CD14-positive monocyte (primary cell): ENCODE measurements at regions not wholly inside any gene's neighbourhood (a gene's known extent, or its start where the extent isn't known, plus 50 kb on each side); places are given as distances from the start of the nearest gene placed in this dataset.

Source experiments
- DNase-seq, 3 donors: peaks; one replicate each; pipeline ENCODE4 v3.0.0-alpha.2; 2011 to 2022
- H2AFZ ChIP-seq: 2 replicates; pipeline ENCODE4 v1.6.0; 2012; ENCODE audit warnings: mild to moderate bottlenecking, low read depth, low read length, inconsistent platforms; ENCODE audit not compliant: insufficient read depth, poor library complexity, severe bottlenecking
- H3K27ac ChIP-seq, 2 donors: 1 replicate in 1 of 2; 2 replicates in 1 of 2; pipeline ENCODE4 v1.5.1; 2012 to 2013; ENCODE audit warnings: low read length in 2 of 2, control low read depth in 1 of 2, inconsistent platforms in 1 of 2, low read depth in 1 of 2, mild to moderate bottlenecking in 1 of 2
- H3K27me3 ChIP-seq, 2 donors: one replicate each; pipeline versions ENCODE4 v1.6.0 to v1.6.1; 2011 to 2013; ENCODE audit warnings: low read length in 2 of 2; ENCODE audit not compliant: control insufficient read depth in 2 of 2, insufficient read depth in 2 of 2
- H3K36me3 ChIP-seq, 2 donors: replicated peaks in 1 of 2; 1 replicate in 1 of 2; 2 replicates in 1 of 2; pipeline versions ENCODE4 v1.5.1 to v1.6.1; 2012 to 2013; ENCODE audit warnings: low read length in 2 of 2, control low read depth in 1 of 2, inconsistent platforms in 1 of 2, mild to moderate bottlenecking in 1 of 2; ENCODE audit not compliant: insufficient read depth in 2 of 2, control insufficient read depth in 1 of 2
- H3K4me1 ChIP-seq, 2 donors: 1 replicate in 1 of 2; 2 replicates in 1 of 2; pipeline versions ENCODE4 v1.5.1 to v1.6.1; 2012 to 2013; ENCODE audit warnings: low read length in 2 of 2, control low read depth in 1 of 2, inconsistent platforms in 1 of 2, mild to moderate bottlenecking in 1 of 2, moderate library complexity in 1 of 2; ENCODE audit not compliant: insufficient read depth in 2 of 2, control insufficient read depth in 1 of 2
- H3K4me2 ChIP-seq: replicated peaks from 2 replicates; pipeline ENCODE3; 2012; ENCODE audit warnings: low read length, moderate library complexity, mild to moderate bottlenecking; ENCODE audit not compliant: poor library complexity, severe bottlenecking; ENCODE audit errors: extremely low read depth
- H3K4me3 ChIP-seq, 3 experiments: fragments of 200-600 bp in 1 of 3; sonication (generic) in 1 of 3; replicated peaks in 1 of 3; 1 replicate in 2 of 3; 2 replicates in 1 of 3; pipeline ENCODE4 v1.5.1; 2011 to 2013; ENCODE audit warnings: low read length in 3 of 3, mild to moderate bottlenecking in 3 of 3, control low read depth in 2 of 3, low read depth in 2 of 3, inconsistent platforms in 1 of 3, moderate library complexity in 1 of 3
- H3K79me2 ChIP-seq: 2 replicates; pipeline ENCODE4 v1.6.0; 2012; ENCODE audit warnings: mild to moderate bottlenecking, control low read depth, inconsistent platforms, low read length, moderate library complexity; ENCODE audit not compliant: insufficient read depth
- H3K9ac ChIP-seq: 2 replicates; pipeline ENCODE4 v1.6.0; 2017; ENCODE audit warnings: low read length, mild to moderate bottlenecking; ENCODE audit not compliant: insufficient read depth, poor library complexity, severe bottlenecking
- H3K9me3 ChIP-seq, 2 donors: replicated peaks in 1 of 2; 1 replicate in 1 of 2; 2 replicates in 1 of 2; pipeline versions ENCODE4 v1.5.1 to v1.6.1; 2012 to 2013; ENCODE audit warnings: low read length in 2 of 2, control low read depth in 1 of 2; ENCODE audit not compliant: control insufficient read depth in 1 of 2, insufficient read depth in 1 of 2
- H4K20me1 ChIP-seq: 2 replicates; pipeline ENCODE4 v1.6.0; 2012; ENCODE audit warnings: mild to moderate bottlenecking, low read length, control low read depth, moderate library complexity; ENCODE audit not compliant: insufficient read depth
- H3K27ac Mint-ChIP-seq, 7 donors: one replicate each; pipeline ENCODE4 v1.8.0; 2020; ENCODE audit warnings: mild to moderate bottlenecking in 7 of 7, mixed read lengths in 7 of 7, moderate library complexity in 6 of 7, inconsistent platforms in 2 of 7
- H3K27me3 Mint-ChIP-seq, 3 donors: one replicate each; pipeline ENCODE4 v1.8.0; 2021 to 2022; ENCODE audit warnings: low read depth in 3 of 3, mild to moderate bottlenecking in 3 of 3, mixed read lengths in 3 of 3, moderate library complexity in 3 of 3, inconsistent platforms in 1 of 3
- H3K36me3 Mint-ChIP-seq, 2 donors: one replicate each; pipeline ENCODE4 v1.8.0; 2020; ENCODE audit warnings: mixed read lengths in 2 of 2, inconsistent platforms in 1 of 2, mild to moderate bottlenecking in 1 of 2
- H3K4me1 Mint-ChIP-seq: one replicate; pipeline ENCODE4 v1.8.0; 2020; ENCODE audit warnings: mild to moderate bottlenecking, mixed read lengths
- H3K4me3 Mint-ChIP-seq, 2 donors: one replicate each; pipeline ENCODE4 v1.8.0; 2020; ENCODE audit warnings: mild to moderate bottlenecking in 2 of 2, mixed read lengths in 2 of 2, moderate library complexity in 1 of 2
- H3K9me3 Mint-ChIP-seq, 7 donors: one replicate each; pipeline ENCODE4 v1.8.0; 2020 to 2022; ENCODE audit warnings: mixed read lengths in 7 of 7, mild to moderate bottlenecking in 6 of 7, moderate library complexity in 6 of 7, inconsistent platforms in 2 of 7
- CTCF ChIP-seq: fragments of 200-600 bp; IDR thresholded peaks from one replicate; pipeline ENCODE4 v1.8.0; 2022; ENCODE audit warnings: antibody characterized with exemption, mild to moderate bottlenecking
- WGBS: methylation state at CpG from one replicate; pipeline ENCODE4 v1.1.5; 2013; ENCODE audit warnings: missing lambda C conversion rate; ENCODE audit not compliant: insufficient coverage; 5-methylcytosine and 5-hydroxymethylcytosine counted together
- intact Hi-C, 2 donors: fragments of 100-400 bp; cut with micrococcal nuclease; formaldehyde crosslinking; loops; one replicate each; pipeline versions ENCODE4 v1.15.0 to v1.15.1; 2023

GRCh38 chr17:79366988-79367571 lies 243.8 kb downstream of the RBFOX3 start:
- H2AFZ ChIP-seq: no peak overlapping the region
- DNase-seq: no peak
- H3K79me2 ChIP-seq: no peaks in the 10 kb centered on the region
- no peak for TF ChIP-seq CTCF
- no peaks in the 10 kb centered on the region for H4K20me1 ChIP-seq
- H3K4me3 ChIP-seq: no peak overlapping the region
- H3K9me3 ChIP-seq: no peaks in the 10 kb centered on the region
- no peaks in the 10 kb centered on the region for H3K27me3 ChIP-seq
- no peaks in the 10 kb centered on the region for H3K4me1 Mint-ChIP-seq
- H3K27me3 Mint-ChIP-seq: peaks cover 7 to 15% (median 13%) of the 10 kb centered on the region in 3 donors
- 76% methylated on average over 11 of the region's 12 CpGs for WGBS
- H3K36me3 ChIP-seq: no peaks in the 10 kb centered on the region
- H3K4me3 Mint-ChIP-seq: no peak overlapping the region
- intact Hi-C loops: no loop called here
- H3K9me3 Mint-ChIP-seq: no peaks in the 10 kb centered on the region
- H3K4me2 ChIP-seq: no peak overlapping the region
- no peak overlapping the region for H3K27ac ChIP-seq
- no peak overlapping the region for H3K27ac Mint-ChIP-seq
- no peak overlapping the region for H3K9ac ChIP-seq
- no peaks in the 10 kb centered on the region for H3K36me3 Mint-ChIP-seq
- H3K4me1 ChIP-seq: no peaks in the 10 kb centered on the region

- Histone ChIP-seq H2AFZ (no peak overlapping the region), H4K20me1 (no peaks in the 10 kb centered on the region), H3K79me2 (no peaks in the 10 kb centered on the region), H3K4me3 (no peak overlapping the region), H3K9me3 (no peaks in the 10 kb centered on the region), H3K4me2 (no peak overlapping the region), H3K27ac (no peak overlapping the region), H3K9ac (no peak overlapping the region), H3K36me3 (no peaks in the 10 kb centered on the region), H3K27me3 (no peaks in the 10 kb centered on the region), H3K4me1 (no peaks in the 10 kb centered on the region)
- Mint-ChIP-seq H3K9me3 (no peaks in the 10 kb centered on the region), H3K27ac (no peak overlapping the region), H3K4me1 (no peaks in the 10 kb centered on the region), H3K36me3 (no peaks in the 10 kb centered on the region), H3K4me3 (no peak overlapping the region), H3K27me3 (peaks cover 7 to 17% (median 15%) of the 10 kb centered on the region in 3 donors)
- no peak for DNase-seq
- 73% methylated on average over 25 of the region's 28 CpGs for WGBS
- intact Hi-C loops: no loop called here
- no peak for TF ChIP-seq CTCF
These were observed 244.7 kb downstream of the RBFOX3 start for GRCh38 chr17:79365836-79366770.
